KBM-7 (cell line): ENCODE measurements at regions not wholly inside any gene's neighbourhood (a gene's known extent, or its start where the extent isn't known, plus 50 kb on each side); places are given as distances from the start of the nearest gene placed in this dataset.

Experiments
- DNase-seq: peaks from one replicate; pipeline ENCODE4 v3.0.0-alpha.2; 2015
- in situ Hi-C: fragments of 300-500 bp; cut with MboI; formaldehyde crosslinking; loops from 2 replicates; pipeline ENCODE4 v1.14.3; 2020; ENCODE audit warnings: low sequenced_read_pairs, low pct_unique_long_range_greater_than_20kb, mixed read lengths

- peak; percentile 28 for DNase-seq
- in situ Hi-C loops = no loop called here
These were observed 199.2 kb downstream of the RAB38 start for GRCh38 chr11:87976009-87976408.

DNA sequence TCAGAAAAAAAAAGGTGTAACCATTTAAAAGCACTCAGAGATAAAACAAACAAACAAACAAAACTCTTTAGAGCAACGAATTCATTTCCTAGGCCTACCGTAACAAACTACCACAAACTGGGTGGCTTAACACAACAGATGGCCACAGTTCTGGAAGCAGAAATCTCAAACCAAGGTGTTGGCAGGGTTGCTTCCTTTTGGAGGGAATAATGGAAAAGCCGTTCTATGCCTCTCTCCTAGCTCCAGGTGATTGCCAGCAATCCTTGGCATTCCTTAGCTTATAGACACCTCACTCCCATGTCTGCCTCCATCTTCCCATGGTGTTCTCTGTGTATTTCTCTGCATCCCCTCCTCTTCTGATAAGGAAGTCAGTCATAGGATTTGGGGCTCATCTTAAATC, 200.4 kb downstream of the RAB38 start:
- DNase-seq = no peak
- in situ Hi-C loops = no loop called here

- in situ Hi-C loops = no loop called here
- DNase-seq = no peak
These were observed 203.1 kb downstream of the RAB38 start for GRCh38 chr11:87972133-87972532.

DNA sequence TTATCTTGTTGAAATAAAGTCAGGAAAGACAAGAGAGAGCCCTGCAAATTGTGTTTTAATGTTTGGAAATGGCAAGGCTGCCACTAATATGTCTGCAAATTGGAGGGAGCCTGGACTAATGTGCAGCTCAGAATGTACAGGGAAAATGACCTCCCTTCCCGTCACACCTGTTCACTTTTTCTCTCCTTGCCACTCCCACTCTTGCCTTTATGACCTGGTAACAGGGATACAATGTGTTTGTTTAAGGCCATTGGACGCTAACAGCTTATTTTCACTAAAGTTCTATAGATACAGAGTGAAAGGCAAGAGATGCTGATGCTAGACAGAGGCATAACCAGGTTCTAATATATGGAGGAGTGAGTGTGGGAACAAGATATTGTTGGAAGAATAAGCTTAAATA, 203.9 kb downstream of the RAB38 start:
- in situ Hi-C loops = no loop called here
- no peak for DNase-seq

DNA sequence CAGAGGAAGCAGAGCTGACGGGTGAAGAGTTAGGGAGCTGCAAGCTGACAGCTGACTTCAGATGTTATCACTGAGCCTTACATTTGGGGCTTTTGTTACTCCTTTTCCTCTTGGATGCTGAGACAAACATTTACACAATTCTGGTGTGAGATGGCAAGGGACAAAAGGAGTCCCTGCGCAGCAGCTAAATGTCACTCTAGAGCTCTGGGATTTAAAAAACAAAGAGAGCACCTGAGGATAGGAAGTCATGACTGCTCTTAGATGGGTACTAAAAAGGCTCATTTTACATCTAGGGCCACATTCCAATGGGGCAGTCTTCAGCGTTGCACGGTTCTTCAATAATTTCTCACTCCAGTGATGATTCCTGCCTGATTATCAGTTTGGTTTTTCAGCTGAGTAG, 204.5 kb downstream of the RAB38 start:
- no peak for DNase-seq
- in situ Hi-C loops = no loop called here

GRCh38 chr11:87967459-87967858, 207.8 kb downstream of the RAB38 start:
- no peak for DNase-seq
- in situ Hi-C loops = no loop called here

DNA sequence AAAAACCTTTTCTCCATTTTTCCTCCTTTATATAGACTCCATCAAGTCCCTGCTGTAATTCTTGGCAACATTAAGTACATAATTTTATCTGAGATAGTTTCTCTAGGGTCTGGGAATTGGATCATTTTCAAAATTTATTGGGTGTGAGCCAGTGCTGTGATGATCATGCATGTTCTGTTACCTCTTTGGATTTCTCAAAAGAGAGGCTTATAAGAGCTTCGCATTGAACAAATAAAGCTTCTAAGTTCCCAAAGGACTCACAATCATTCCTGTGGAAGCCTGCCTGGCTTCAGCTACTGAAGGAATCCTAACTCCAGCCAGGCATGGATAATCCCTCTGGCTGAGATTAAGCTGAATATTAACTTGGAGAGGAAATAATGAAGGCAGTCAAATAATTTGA, 208.5 kb downstream of the RAB38 start:
- DNase-seq = no peak
- in situ Hi-C loops = no loop called here

DNA sequence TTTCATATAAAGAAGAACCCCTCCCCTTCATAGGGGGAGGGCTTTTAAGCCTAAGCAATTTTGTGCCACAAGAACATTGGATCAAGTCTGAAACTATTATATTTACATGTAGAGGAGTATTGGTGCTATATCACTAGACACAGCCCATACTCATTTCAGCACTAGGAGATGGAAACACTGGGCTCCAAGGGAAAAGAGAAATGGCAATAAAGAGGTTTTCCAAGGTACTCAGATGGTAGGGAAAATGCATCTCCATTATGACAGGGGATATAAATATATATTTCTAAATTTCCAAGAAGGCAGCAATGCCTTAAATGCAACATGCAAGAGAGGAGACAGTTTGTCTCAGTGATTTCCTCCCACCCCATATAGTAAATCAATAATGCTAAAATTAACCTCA, 209.0 kb downstream of the RAB38 start:
- DNase-seq = no peak
- in situ Hi-C loops = no loop called here

GRCh38 chr11:87961606-87962005, 213.6 kb downstream of the RAB38 start:
- DNase-seq = no peak

GRCh38 chr11:87957961-87958360, 217.3 kb downstream of the RAB38 start:
- in situ Hi-C loops = no loop called here
- no peak for DNase-seq

More at GRCh38 chr11:87961606-87962005, 213.6 kb downstream of the RAB38 start:
- in situ Hi-C loops = no loop called here

DNA sequence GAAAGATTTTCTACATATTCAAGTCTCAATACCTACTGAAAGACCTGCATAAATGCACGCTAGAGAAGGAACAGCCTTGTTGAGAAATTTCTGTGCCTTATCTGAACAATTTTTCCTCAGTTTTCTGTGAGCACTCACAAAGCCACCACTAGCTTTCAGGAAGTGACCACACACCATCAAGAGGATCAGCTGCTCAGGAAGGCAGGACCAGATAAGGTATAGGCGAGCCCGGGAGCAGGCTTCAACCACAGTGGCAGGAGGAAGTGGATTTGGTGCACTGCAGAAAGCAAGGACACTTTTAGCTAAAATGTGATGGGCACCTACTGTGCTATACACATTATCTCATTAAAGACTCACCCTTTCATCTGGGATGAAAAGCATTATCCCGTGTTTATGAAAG, 220.8 kb downstream of the RAB38 start:
- in situ Hi-C loops = no loop called here
- peak; percentile 32 for DNase-seq

- in situ Hi-C loops = no loop called here
- DNase-seq = no peak
These were observed 232.5 kb downstream of the RAB38 start for GRCh38 chr11:87942786-87943185.

DNA sequence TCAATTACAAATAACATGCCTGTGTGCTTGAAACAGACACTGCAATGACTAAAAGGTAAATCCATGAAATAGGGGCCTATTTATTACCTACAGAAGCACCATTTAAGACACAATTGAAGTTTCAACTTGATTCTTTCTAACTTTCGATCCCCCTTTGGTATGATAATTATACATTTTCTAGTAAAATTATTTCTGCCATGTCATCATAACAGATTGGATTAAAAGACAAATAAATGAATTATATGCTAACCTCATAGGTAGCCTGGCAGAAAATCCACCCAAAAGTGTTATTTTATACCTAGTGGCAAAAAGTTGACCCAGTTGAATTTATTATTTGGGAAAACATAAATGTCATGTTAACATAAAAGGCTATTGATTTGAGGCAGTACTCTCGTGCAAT, 241.1 kb downstream of the RAB38 start:
- in situ Hi-C loops = no loop called here
- DNase-seq = no peak

DNA sequence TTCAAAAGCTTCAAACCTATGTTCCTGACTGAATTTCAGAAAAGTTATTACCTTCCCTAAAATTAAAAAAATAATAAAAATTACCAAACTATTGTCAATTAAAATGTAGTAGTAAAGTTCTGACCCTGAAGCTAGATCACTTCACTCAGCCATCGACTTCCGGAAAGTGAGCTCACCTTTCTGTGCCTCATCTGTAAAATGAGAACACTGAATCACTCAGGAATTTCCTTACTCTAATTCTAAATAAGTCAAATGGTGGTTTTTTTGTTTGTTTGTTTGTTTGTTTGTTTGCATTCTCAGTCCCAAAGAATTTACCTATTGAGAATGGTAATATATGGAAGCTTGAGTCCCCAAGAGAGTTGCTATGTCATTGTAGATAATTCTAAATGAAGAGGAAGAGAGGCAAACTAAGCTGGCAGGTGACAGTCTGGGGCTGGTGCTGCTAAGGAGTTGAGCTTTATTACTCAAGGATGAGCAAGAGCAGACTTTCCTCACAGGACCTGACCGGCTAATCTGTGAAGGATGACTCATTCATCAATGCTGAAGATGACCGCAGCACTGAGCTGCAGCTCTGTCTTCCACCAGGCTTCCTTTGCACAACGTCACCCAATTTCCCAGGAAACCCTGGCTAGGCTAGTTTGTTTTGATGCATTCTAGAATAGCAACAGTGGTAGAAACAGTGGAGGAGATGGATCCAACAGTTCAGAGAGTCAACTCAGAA, 248.8 kb downstream of the RAB38 start:
- in situ Hi-C loops = no loop called here
- DNase-seq = no peak

- no peak for DNase-seq
- in situ Hi-C loops = no loop called here
These were observed 251.1 kb downstream of the RAB38 start for GRCh38 chr11:87924125-87924524.

DNA sequence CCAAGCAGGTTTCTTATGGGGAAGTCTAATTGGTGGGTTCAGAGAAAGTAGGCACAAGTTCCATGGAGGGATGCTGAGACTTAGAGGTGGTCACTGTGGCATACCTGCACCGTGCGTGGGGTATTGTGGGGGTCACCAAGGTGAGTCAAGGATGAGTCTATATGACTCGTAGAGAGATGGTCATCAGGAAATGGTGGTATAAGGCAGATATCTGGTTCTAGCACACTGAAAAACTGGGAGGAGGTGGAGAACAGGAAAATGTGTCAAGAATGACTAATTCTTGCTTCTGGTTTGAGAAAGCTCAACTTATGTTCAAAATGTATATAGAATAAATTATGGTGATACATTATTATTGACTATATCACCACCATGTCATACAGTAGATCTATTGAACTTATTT, 258.1 kb downstream of the RAB38 start:
- DNase-seq = no peak

GRCh38 chr11:87909178-87909577, 266.1 kb downstream of the RAB38 start:
- no peak for DNase-seq
- in situ Hi-C loops = no loop called here

More for the DNA sequence above, 258.1 kb downstream of the RAB38 start:
- in situ Hi-C loops = no loop called here

DNA sequence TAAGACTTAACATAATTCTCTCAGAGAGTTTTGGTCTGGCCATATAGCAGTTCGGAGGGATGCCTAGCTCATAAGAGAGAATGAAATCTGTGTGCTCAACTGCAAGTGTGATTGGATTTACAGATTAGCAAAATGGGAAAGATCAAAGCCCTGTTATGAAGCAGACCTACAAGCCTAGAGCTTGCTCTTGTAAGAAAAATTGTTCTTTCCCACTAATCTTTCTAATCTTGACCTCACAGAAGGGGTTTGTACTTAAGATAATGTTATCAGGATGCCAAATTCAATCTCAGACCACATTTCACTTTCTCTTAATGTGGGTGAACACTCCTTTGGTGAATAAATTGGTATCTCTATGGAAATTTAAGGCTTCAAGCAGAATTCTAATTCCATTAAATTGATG, 267.2 kb downstream of the RAB38 start:
- no peak for DNase-seq
- in situ Hi-C loops = no loop called here

GRCh38 chr11:87903345-87903744, 271.9 kb downstream of the RAB38 start:
- in situ Hi-C loops = no loop called here
- DNase-seq = no peak

GRCh38 chr11:87901341-87901740, 273.9 kb downstream of the RAB38 start:
- DNase-seq = no peak
- in situ Hi-C loops = no loop called here

DNA sequence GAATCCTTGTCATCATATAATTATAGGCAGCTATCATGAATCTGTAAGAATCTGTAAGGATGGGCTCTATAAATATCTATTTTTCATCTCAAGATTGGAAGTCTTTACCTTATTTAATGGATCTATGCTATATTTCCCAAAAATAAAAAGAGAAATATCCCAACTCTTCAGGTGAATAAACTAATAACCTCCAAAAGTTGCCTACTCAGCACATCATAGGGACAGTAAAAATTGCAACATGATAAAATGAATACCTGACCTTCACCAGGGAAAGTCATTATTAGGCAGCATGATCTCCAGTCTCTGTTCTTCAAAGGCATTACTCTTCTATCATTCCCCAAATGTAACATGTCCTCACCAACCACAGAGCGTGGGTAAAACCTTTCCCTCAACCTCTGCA, 277.3 kb downstream of the RAB38 start:
- in situ Hi-C loops = no loop called here
- DNase-seq = no peak
